Type B pancreatic cell (in vitro differentiated cells): ENCODE measurements at regions not wholly inside any gene's neighbourhood (a gene's known extent, or its start where the extent isn't known, plus 50 kb on each side); places are given as distances from the start of the nearest gene placed in this dataset.

Source experiments
- DNase-seq: peaks from one replicate; pipeline ENCODE4 v3.0.0; 2021; ENCODE audit warnings: mixed read lengths; ENCODE audit not compliant: unreplicated experiment; ENCODE audit errors: extremely low spot score
- H3K27ac Mint-ChIP-seq: 2 replicates; pipeline ENCODE4 v1.8.0; 2021; ENCODE audit warnings: mild to moderate bottlenecking, mixed read lengths
- H3K27me3 Mint-ChIP-seq: 2 replicates; pipeline ENCODE4 v1.8.0; 2021; ENCODE audit warnings: mixed read lengths
- H3K36me3 Mint-ChIP-seq: 2 replicates; pipeline ENCODE4 v1.8.0; 2021; ENCODE audit warnings: mixed read lengths
- H3K4me1 Mint-ChIP-seq: one replicate; pipeline ENCODE4 v1.8.0; 2021; ENCODE audit warnings: mixed read lengths; ENCODE audit not compliant: unreplicated experiment
- H3K4me3 Mint-ChIP-seq: 2 replicates; pipeline ENCODE4 v1.8.0; 2021; ENCODE audit warnings: mild to moderate bottlenecking, mixed read lengths
- H3K9me3 Mint-ChIP-seq: 2 replicates; pipeline ENCODE4 v1.8.0; 2021; ENCODE audit warnings: mixed read lengths
- TF ChIP-seq, protein P1 (sequence below): fragments of 200-600 bp; sonication (generic); conservative IDR thresholded peaks from 2 replicates; pipeline ENCODE4 v1.5.0; 2021; ENCODE audit warnings: antibody characterized with exemption, mild to moderate bottlenecking

DNA sequence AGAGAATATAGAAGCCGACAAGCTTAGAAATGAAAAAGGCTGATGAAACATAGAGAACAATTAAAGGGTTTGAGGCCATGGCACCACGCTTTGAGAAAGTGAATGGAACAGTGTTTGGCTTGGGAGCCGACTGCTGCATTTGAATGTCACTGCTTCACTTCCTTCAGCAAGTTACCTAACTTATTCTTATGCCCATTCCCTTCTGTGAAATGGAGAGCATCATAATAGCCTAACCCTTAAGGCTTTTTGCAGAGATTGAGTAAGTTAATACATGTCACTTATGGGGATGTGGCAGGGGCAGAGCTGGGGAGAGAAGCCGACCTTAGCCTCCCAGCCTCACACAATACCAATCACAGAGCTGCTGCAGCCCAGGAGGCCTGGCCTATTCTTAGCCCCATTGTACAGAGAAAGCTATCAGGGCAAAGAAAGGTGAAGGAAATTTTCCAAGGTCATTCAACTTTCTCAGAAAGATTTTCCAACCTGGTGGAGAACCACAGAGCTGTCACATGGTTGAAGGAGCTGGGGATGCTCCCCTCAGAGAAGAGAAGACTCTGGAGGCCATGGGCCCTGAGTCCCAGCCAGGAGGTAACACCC, 186.0 kb upstream of the GDF10 start:
- Mint-ChIP-seq H3K4me1 (no peaks in the 10 kb centered on the region), H3K36me3 (no peaks in the 10 kb centered on the region), H3K9me3 (no peaks in the 10 kb centered on the region), H3K27me3 (peaks cover 23% of the 10 kb centered on the region), H3K27ac (no peak overlapping the region), H3K4me3 (no peak overlapping the region)
- peak; percentile 22 for DNase-seq
- TF ChIP-seq, protein P1, sequence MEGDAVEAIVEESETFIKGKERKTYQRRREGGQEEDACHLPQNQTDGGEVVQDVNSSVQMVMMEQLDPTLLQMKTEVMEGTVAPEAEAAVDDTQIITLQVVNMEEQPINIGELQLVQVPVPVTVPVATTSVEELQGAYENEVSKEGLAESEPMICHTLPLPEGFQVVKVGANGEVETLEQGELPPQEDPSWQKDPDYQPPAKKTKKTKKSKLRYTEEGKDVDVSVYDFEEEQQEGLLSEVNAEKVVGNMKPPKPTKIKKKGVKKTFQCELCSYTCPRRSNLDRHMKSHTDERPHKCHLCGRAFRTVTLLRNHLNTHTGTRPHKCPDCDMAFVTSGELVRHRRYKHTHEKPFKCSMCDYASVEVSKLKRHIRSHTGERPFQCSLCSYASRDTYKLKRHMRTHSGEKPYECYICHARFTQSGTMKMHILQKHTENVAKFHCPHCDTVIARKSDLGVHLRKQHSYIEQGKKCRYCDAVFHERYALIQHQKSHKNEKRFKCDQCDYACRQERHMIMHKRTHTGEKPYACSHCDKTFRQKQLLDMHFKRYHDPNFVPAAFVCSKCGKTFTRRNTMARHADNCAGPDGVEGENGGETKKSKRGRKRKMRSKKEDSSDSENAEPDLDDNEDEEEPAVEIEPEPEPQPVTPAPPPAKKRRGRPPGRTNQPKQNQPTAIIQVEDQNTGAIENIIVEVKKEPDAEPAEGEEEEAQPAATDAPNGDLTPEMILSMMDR: no peak

DNA sequence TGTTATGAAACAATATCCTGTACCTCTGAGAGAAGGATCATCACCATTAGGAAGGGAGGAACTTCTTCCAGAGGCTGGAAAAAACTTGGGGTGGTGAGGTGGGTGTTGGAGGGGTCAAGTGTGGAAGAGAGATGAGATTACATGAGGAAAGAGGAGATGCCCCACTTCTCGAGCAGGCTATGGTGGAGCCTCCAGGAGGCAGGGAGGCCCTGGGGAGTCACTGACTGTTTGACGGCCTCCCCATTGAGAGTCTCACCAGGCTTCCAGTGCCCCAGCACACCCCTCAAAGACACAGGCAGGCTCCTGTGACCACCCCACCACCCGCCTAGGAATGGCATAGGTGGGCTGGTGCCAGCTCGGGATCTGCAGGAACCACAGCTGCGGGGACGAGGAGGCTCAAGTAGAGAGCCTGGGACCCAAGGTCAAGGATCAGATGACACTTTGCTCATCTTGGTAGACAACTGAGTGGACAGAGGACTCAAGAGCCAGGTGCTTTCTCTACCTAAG, 185.3 kb upstream of the GDF10 start:
- DNase-seq: peak; percentile 40
- Mint-ChIP-seq H3K27ac (no peak overlapping the region), H3K27me3 (peaks cover 23% of the 10 kb centered on the region), H3K4me1 (no peaks in the 10 kb centered on the region), H3K36me3 (no peaks in the 10 kb centered on the region), H3K4me3 (no peak overlapping the region), H3K9me3 (no peaks in the 10 kb centered on the region)
- TF ChIP-seq, protein P1: no peak

DNA sequence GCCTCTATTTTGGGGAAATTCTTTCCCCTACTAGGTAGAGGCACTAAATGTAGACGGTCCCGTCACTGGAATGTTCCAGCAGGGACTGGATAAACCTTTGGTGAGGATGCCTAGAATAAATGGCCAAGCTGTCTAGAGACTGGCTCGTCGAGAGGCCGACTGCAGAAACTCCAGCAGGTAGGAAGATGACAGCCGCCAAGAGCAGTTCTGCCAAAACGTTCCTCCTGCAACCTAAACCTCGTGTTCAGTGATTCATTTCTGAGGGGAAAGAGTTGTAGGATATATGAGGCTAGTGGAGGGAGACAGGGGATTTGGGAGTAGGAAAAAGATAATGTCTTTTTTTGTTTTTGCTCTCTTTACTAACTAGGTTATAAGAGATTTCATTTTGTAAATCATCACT, 184.7 kb upstream of the GDF10 start:
- Mint-ChIP-seq H3K36me3 (no peaks in the 10 kb centered on the region), H3K4me3 (no peak overlapping the region), H3K9me3 (no peaks in the 10 kb centered on the region), H3K27ac (no peak overlapping the region), H3K4me1 (no peaks in the 10 kb centered on the region), H3K27me3 (peaks cover 25% of the 10 kb centered on the region)
- TF ChIP-seq, protein P1: no peak
- DNase-seq: peak; percentile 10

DNA sequence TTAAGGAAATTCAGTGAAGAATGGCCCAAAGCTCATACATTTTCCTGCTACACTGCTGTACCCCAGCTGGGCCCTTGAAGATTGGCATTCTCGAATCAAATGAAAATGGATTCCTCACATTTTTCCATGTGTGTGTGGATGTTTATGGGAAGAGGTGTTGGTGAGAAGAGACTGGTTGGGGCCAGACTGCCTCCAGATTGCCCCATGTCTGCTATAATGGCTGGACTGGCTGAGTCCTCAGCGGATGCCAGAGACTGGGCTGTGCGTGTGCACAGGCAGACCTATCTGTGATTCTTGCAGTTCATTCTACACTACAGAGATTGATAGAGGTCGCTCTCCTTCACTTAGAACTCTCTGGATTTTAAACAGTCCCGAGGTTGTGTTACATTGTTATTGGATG, 183.6 kb upstream of the GDF10 start:
- peaks cover 25% of the 10 kb centered on the region for H3K27me3 Mint-ChIP-seq

DNA sequence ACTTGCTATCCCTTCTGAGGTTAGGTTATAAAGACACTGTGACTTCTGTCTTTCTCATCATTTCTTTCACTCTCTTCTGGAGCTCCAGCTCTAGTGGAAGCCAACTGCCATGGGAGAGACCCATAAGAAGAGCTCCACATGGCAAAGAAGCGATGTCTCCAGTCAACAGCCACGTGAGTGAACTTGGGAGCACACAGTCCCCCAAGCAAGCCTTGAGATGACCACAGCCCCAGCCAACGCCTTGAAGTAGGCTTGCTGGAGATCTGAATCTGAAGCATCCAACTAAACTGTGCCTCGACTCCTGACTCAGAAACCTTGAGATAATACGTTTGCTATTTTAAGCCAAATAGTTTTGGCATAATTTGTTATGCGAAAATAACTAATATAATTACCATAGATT, 181.7 kb upstream of the GDF10 start:
- Mint-ChIP-seq H3K4me1 (peaks cover 4% of the 10 kb centered on the region), H3K27ac (no peak overlapping the region), H3K27me3 (peaks cover 20% of the 10 kb centered on the region), H3K9me3 (no peaks in the 10 kb centered on the region), H3K4me3 (no peak overlapping the region), H3K36me3 (no peaks in the 10 kb centered on the region)
- TF ChIP-seq, protein P1: no peak
- DNase-seq: peak; percentile 27

More for the DNA sequence above, 183.6 kb upstream of the GDF10 start:
- H3K4me1 Mint-ChIP-seq: peaks cover 3% of the 10 kb centered on the region
- TF ChIP-seq, protein P1: no peak
- H3K36me3 Mint-ChIP-seq: no peaks in the 10 kb centered on the region
- H3K4me3 Mint-ChIP-seq: no peak overlapping the region
- H3K27ac Mint-ChIP-seq: no peak overlapping the region
- H3K9me3 Mint-ChIP-seq: no peaks in the 10 kb centered on the region
- DNase-seq: peak; percentile 13
